ENCODE measurements at regions not wholly inside any gene's neighbourhood (a gene's known extent, or its start where the extent isn't known, plus 50 kb on each side); places are given as distances from the start of the nearest gene placed in this dataset.

- FAIRE-seq: no peak
- TF ChIP-seq CTCF (IDR thresholded peaks at IDR 0.05; ENCODE audit: insufficient read depth, missing control alignments): no peak
- DNase-seq (ENCODE audit: insufficient read length, low spot score): no peak
Observed at GRCh38 chr2:199509403-199509802, 51.7 kb upstream of the SATB2 start.

Measured in D721Med (cell line).